ENCODE measurements at regions not wholly inside any gene's neighbourhood (a gene's known extent, or its start where the extent isn't known, plus 50 kb on each side); places are given as distances from the start of the nearest gene placed in this dataset.

DNA sequence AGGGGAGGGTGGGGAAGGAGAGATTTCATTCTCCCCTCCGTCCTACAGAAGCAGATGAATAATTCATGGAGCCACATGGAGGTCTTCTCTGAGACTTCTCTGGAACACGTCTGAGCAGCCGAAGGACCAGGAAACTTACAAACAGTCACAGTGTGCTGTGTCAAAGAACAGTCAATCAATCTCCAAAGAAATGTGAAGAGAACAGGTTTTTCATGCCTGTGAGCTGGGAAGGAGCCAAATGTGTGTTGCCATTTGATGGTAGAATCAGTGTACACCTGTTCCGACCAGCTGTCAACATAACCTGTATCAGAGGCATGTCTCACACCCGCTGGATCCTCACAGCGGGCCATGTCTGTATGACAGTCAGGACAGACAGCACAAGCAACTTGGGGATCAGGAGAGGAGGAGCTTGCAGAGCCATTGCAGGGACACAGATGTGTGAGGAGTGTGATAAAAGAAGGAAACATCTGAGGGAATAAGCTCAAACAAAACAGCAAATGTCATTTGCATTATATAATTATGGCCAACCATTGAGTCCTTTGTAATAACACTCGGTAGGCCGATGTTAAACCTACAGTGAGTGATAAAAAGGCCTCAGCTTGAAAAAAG, 298.5 kb downstream of the EN1 start:
- TF ChIP-seq, protein P1, sequence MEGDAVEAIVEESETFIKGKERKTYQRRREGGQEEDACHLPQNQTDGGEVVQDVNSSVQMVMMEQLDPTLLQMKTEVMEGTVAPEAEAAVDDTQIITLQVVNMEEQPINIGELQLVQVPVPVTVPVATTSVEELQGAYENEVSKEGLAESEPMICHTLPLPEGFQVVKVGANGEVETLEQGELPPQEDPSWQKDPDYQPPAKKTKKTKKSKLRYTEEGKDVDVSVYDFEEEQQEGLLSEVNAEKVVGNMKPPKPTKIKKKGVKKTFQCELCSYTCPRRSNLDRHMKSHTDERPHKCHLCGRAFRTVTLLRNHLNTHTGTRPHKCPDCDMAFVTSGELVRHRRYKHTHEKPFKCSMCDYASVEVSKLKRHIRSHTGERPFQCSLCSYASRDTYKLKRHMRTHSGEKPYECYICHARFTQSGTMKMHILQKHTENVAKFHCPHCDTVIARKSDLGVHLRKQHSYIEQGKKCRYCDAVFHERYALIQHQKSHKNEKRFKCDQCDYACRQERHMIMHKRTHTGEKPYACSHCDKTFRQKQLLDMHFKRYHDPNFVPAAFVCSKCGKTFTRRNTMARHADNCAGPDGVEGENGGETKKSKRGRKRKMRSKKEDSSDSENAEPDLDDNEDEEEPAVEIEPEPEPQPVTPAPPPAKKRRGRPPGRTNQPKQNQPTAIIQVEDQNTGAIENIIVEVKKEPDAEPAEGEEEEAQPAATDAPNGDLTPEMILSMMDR (IDR thresholded peaks at IDR 0.05; ENCODE audit: insufficient read depth, low read depth, low read length): no peak
- no peak for TF ChIP-seq EZH2 (IDR thresholded peaks at IDR 0.05; ENCODE audit: insufficient read depth, low read length)
